ENCODE measurements at regions not wholly inside any gene's neighbourhood (a gene's known extent, or its start where the extent isn't known, plus 50 kb on each side); places are given as distances from the start of the nearest gene placed in this dataset.

DNA sequence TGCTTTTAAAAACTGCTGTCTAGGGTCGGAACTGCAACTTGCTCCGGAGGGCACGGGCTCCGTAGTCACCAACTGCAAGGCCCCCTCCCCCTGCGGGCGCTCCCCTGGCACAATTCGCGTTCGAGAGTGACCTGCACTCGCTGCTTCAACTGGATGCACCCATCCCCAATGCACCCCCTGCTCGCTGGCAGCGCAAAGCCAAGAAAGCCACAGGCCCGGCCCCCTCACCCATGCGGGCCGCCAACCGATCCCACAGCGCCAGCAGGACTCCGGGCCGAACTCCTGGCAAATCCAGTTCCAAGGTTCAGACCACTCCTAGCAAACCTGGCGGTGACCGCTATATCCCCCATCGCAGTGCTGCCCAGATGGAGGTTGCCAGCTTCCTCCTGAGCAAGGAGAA, 64.2 kb upstream of the GAS1 start:
- TF ChIP-seq POLR2A (IDR thresholded peaks at IDR 0.05) (no peak), CTCF (IDR thresholded peaks at IDR 0.05) (no peak)
